GM19193 (cell line): ENCODE measurements at regions not wholly inside any gene's neighbourhood (a gene's known extent, or its start where the extent isn't known, plus 50 kb on each side); places are given as distances from the start of the nearest gene placed in this dataset.

Experiments
- POLR2A ChIP-seq: IDR thresholded peaks from 4 replicates; pipeline ENCODE4 v1.6.1; 2011; ENCODE audit not compliant: insufficient read depth, insufficient read length; ENCODE audit errors: extremely low read depth

DNA sequence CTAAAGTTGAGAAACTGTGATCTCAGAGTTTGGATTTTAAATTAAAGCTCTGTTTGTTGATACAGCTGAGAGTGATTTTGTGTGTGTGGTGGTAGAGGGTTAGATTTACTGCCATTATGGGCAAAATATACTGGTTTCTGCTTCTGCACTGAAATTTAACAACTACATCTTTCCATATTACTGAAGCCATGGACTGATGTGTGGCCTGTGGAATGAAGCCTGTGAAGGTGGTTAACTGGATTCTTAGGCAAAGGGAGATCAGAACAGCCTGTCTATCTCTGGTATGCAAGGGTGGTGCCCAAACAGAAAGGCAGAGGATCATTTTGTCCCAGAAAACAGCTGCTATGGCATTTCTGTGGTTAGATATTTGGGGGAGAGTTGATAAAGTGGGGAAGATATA, 297.3 kb upstream of the THBS1 start:
- no peak for TF ChIP-seq POLR2A

DNA sequence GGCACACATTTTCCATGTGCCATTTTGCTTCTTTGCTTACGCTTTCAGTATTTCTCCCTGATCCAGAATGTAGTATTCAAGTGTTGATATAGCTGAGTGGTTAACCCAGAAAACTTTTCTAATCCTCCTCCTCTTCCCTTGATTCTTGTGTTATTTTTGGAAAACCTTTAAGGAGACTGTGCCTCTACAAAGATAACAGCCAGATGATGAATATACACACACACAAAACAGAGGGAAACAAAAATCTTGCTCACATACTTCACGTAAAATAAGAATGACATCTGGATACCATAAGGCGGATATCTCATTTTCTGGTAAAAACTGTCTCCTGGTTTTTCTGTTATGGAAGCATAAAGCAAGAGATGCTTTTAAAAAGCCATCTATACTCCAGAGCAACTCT, 295.8 kb upstream of the THBS1 start:
- no peak for TF ChIP-seq POLR2A

DNA sequence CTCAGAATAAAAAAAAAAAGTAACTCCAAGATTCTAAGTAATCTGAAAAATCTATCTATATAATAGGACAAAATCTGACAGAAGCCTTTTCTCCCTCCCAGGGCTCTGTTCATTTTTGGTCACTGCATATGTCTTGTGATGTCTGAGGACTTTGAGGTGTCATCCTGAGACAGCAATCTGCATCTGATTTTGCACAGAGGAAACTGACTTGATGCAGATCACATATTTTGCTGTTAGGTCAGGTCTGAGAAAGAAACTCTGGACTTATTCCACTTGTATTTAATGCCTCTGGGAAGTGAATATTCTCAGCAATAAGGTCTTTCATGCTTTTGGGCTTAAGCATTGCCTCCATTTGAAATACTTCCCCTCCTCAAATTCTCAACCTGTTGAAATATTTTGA, 295.2 kb upstream of the THBS1 start:
- TF ChIP-seq POLR2A = no peak

DNA sequence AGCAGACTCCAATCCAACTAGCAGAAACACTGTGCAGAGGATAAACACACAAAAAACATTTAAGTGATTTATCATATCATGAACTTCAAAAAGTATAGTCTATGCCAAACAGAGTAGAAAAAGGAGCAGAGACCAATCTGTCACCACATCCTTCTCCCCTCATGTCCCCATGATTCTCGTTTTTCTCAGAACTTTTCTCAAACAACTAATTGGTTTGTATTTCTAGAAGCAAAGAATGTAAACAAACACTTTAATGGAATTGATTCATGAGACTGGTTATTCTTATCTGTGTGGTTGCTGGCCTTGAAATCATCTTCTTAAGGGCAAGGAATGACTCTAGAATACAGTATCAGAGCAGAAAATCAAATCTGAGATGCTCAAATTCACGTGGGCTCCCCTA, 294.2 kb upstream of the THBS1 start:
- no peak for TF ChIP-seq POLR2A

DNA sequence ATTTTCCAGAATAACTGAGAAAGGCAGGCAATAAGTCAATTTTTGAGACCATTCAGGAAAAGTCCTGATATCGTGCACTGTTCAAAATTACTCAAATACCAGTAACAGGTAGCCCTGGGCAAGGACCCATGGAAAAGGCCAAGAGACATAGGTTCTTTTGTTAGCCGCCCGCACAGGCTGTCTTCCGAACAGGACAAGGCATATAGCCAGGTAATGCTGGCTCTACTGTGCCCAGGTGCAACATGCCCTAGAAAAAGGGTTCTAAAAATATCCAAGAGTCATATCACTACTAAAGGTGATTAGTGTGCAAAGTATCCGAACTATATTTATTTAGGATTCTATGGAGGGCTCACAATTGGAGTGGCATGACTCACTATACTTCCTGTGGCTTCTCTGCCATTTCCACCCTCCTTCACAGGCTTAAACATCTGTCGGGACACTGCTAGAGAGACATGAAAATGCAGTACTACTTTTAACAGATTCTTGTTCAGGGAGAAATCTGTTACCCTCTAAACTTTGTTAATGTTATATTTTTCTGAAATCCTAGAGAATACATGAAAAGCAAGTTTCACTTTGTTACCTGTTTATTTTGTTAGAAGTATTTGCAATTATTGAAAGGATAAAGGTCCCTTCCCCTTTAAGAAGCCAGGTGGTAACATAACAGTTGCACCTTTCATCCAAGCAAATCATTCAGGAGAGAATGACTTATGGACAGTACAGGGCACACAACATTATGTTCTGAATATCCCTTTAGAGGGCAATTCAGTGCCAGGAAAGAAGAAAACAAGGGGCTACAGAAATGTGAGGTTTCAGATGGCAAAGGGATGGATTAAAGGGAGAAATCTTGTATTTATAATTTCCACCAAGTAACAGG, 293.3 kb upstream of the THBS1 start:
- no peak for TF ChIP-seq POLR2A

DNA sequence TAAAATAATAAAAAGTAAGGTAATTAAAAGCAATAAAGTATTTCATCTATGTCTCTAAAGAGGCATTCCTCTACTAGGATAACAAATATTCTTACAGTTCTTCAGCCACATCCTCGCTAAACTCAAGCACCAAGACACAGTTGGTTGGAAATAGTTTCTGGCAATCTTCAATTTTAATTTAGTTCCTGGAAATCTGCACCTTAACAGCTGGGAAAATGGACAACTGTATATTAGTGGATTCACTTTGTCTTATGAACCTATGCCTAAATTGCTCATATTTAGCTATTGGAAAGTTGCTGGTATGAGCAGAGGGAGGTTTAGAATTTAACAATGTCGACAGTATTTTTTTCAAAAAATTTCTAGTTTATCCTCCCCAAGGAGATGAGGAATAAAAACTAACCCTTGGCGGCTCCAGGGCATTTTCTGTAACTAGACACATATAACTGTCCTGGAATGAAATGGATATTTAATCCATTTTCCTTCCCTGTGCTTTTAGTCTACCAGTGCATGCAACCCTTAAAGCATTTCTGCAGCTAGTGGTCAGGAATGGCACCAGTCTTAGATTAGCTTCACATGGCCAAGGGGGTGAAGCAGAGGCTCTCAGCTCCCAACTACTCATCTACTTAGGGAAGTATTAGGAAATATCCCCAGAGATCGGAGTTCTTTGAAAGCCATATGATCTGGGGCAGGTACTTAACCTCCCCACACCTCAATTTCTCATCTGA, 290.0 kb upstream of the THBS1 start:
- TF ChIP-seq POLR2A = no peak

DNA sequence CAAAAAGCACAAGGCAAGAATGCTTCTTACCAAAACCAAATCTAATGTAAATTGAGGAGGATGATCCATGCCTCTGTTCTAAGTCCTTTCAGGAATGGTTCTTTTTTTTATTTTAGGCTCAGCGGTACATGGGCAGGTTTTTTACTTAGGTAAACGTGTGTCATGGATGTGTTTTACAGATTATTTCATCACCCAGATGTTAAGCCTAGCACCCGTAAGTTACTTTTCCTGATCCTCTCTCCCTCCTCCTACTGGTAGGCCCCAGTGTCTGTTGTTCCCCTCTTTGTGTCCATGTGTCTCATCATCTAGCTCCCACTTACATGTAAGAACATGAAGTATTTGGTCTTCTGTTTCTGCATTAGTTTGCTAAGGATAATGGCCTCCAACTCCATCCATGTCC, 289.2 kb upstream of the THBS1 start:
- no peak for TF ChIP-seq POLR2A

DNA sequence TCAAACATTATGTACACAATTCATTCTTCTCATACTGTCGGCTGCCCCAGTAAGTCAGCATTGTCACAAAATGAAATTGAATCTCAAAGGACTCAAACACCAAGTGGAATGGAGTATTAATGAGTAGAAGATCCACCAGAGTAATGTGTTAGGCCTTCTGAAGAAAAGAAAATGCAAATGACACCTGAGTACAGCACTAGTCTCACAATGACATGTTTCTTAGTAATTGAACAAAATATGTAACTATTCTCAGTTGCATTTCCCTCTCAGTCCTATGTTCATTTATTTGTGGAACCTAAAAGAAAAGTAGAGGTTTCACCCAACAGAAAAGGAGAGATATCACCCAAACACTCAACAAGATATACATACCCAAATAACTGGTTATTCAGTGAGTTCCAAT, 283.9 kb upstream of the THBS1 start:
- no peak for TF ChIP-seq POLR2A

DNA sequence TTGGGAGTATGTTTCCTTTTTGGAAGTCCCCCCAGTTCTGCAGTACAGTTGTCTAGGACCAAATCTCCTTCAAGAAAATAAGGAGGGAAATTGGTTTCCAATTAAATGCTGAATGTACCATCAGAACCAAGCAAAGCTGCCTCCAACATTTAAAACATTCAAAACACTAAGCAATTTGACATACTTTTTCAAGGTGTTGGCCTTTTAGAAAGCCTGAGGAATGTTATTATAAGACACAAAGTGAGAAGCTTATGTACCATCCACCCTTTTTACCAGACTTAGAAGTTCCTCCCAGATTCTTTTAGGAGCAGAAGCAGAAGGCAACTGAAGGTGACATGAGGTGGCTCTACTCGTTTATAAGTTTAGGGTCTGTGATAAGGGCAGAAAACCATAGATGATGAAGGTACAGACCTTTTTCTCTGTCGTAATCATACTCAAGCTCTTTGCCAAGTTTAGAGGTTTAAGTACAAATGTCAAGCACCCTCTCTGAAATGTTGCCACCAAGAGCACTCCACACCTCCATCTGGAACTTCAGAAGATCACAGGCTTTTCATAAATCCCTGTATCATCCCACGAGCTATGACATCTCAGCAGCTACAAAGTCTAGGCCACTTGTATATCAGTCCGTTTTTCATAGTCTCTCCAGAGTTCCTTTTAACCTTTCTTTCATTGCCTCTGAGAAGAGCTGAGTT, 282.5 kb upstream of the THBS1 start:
- TF ChIP-seq POLR2A = no peak

DNA sequence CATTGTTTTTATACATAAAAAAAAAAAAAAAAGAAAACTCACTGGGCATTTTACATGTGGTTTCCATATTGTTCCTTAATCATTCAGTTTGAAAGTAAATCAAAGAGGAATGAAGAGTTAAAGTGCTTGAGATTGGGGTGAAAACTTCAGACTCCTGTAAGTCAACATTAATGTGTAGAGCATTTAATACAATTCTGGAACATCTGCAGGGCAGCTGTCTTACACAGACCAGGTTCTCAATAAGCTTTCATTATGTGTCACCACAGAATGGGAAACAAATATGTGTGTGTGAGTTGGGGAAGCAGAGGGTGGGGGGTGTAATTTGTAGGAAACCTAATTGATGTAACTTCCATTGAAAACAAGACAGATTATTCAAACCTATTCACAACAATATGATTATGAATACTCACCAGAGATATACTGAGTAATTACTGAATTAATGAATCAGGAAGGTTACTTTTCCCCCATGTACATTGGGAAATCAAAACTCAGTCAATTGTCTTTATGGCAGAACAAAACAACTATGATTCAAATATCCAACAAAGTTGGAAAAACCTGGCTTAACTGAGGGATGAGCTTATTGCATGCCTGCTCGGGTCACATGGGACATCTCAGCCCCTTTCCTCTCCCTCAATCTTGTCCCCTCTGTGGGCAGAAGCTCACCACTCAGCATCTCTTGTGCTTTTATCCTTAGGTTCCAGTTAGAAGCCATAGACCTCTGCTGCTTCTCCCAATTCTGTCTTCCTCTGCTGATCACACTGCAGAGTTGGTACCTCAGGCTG, 281.2 kb upstream of the THBS1 start:
- no peak for TF ChIP-seq POLR2A

DNA sequence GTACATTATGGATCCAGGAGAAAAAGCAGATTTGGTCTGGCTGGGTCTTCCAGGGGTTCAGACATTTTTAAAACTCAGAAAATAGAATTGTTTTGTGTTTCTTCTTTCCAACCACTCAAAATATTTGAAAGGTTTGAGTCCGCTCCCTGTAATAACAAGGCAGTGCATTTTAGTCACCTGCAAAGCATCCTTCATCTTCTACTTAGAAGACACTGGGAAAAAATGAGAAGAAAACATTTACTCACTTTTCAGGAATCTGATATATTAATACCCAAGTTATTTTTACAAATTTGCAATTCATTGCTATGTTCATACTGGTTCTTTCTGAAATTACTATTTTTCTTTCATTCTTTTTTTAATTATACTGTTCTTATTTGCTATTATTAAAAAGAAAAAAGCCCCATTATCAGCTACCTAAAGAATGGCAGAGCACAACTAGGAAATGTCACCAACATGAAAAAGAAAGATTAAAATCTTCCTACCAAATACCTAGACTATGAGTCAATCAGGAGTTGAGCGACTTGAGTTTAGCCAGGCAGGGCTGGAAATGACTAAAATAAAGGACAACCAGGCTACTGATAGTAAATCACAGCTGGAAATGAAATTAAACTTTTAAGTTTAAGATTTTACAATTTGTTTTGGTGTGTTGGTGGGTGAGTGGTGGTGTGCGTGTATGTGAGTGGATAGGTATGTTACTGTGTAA, 280.3 kb upstream of the THBS1 start:
- no peak for TF ChIP-seq POLR2A

DNA sequence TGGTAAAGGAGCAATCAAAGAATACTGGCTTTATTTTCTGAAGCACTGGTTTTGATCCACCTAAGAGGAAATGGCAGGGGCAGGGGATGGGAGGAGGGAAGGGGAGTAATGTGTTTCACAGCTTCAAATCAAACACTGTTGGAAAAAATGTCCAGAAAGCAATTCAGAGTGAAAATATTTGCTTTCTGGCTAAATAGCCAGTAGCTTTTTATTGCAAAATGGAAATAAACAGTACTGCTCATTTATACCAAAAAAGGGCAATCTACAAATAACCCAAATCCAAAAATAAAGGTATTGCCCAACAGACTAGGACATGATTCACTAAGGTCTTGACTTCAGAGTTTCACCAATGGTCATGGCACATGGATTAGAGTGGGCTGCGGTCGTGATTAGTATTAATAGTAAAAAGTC, 279.3 kb upstream of the THBS1 start:
- no peak for TF ChIP-seq POLR2A

DNA sequence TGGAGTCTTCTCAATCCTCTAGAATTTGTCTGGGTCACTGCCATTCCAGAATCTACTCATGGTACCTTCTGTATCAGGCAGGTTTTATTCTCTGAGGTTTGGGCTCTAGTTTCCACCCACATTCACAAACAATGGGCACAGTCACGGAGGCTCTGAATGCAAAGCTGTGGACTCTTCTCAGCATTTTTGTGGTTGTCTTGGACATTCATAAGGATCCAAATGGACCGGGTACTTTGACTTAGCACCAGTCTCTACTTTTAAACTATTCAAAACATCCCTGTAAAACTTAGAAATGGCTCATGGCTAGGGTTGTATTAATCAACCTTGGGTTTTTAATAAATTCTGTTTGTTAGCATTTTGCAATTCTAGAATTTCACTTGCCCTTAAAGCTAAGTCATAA, 277.9 kb upstream of the THBS1 start:
- no peak for TF ChIP-seq POLR2A

DNA sequence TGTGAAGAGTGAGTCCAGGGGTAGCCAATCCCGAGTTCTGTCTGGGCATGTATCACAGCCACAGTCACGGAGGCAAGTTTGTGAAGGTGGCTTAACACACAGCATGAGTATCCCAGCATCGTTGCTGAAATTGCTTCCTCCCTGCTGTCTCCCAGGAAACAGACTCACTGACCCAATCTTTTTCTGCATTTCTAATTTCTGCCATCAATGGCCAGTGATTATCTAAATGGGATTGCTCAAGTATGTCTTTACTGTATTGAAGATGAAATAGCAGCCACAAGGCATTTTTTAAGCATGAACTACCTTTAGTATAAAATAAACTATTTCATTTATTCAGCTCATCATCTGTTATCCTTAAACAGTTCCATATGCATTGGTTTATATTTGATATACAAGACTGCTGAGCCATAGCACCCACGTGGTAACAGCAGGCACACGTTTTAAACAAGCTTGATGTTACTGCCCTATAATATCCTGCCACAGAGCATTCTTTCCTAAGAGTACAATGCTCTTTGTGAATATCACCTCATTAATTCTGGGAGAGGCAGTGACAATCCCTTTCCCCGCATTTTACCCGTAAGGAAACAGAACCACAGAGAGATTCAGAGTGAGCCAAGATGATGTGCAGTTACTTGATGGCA, 276.6 kb upstream of the THBS1 start:
- TF ChIP-seq POLR2A = no peak

DNA sequence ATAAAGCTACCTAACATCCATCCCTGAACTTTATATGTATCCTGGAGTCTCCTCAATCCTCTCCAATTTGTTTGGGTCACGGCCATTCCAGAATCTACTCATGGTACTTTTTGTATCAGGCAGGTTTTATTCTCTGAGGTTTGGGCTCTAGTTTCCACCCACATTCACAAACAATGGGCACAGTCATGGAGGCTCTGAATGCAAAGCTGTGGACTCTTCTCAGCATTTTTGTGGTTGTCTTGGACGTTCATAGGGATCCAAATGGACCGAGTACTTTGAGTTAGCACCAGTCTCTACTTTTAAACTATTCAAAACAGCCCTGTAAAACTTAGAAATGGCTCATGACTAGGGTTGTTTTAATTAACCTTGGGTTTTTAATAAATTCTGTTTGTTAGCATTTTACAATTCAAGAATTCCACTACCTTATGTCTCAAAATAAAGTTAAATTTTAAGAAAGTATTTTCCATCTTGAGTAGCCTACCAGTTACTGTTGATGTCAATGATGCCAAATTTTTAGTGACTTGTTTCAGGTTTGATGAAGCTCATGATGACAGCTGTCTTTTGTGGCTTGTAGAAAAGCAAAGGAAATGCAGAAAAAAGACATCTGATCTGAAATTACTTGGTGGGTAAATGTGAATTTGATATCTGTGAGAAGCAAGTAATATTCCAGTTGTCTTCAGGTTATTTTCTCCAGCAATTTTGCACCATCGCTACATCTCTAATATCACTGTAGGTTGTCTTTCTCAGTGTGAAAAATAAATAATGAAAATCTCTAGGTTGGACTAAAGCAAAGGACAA, 275.7 kb upstream of the THBS1 start:
- no peak for TF ChIP-seq POLR2A
